HG02884 (cell line): ENCODE measurements at regions not wholly inside any gene's neighbourhood (a gene's known extent, or its start where the extent isn't known, plus 50 kb on each side); places are given as distances from the start of the nearest gene placed in this dataset.
"Not testable (repeated sequence)": the region's sequence is repeated elsewhere in the genome, so short reads cannot be mapped to it uniquely, and the experiment has no call there.

Source experiments
- ATAC-seq: cut with Tn5 transposase; IDR thresholded peaks from one replicate; pipeline ENCODE4 v1.9.1; 2021; ENCODE audit warnings: mild to moderate bottlenecking, moderate library complexity; ENCODE audit not compliant: unreplicated experiment

DNA sequence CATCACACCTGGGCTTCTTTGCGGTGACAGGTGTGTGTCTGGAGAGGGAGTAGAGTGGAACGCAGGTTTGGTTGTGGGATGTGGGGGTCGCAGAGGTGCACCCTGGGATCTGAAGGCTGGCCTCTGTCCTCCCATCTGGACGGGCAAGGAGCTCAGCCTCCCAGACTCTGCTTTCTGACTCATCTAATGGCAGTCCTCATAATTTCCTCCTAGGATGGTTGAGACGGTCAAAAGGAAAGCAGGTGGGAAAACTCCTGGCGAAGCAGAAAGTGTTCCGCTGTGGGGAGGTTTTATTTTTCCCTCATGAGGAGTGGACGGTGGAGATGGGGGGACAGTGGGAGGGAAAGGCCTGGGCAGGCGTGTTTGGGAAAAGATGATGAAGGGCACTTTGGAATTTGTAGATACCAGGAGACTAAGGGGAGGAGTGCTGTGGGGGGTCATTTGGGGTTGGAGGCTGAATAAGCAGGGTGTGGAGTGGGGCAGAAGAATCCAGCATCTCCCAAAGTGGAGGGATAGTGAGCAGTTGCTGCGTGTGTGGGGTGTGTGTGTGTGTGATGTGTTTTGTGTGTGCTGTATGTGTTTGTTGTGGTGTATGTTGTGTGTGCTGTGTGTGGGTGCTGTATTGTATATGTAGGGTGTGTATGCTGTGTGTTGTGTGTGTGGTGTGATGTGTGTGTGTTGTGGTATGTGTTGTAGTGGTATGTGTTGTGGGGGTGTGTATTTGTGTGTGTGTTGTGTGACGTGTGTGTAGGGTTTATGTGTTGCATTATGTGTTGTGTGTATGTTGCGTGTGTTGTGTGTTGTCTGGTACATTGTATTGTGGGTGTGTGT lies 97.2 kb upstream of the PODXL start:
- no peak for ATAC-seq

DNA sequence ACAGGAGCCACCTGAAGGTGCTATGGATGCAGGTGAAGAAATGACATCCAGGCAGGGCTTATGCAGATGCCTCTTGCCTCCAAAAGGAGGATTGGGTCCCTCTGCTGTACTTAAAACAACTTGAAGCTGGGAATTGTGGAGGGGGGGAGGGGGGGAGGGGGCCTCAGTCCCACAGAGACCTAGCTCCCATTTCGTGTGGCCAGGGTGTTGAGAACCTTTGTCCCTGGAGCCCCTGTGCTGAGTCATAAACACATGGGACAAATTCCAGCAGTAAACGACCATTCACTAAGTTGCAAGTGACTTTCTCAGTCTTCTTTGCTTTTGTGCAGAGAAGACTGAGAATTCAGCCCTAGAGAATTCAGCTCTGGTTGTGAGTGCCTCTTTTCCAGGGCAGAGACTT lies 96.5 kb upstream of the PODXL start:
- ATAC-seq: no peak

DNA sequence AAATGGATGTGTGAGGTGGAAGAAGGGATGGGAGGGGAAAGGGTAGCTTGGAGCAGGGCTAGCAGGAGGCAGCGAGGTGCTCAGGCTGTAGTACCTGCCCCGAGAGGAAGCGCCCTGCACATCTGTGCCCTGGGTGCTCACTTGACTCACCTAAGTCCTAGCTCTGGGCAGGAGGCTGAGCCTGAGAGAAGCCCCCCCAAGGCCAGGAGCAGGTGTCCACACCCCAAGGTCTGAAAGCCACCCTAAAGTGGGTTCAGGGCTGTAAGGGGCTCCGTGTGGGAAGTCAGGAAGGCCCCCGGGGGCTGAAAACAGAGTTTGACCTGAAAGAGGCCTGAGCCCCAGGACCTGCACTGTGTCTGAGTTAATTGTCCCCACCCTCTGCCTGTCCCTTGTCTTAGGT lies 95.8 kb upstream of the PODXL start:
- no peak for ATAC-seq

DNA sequence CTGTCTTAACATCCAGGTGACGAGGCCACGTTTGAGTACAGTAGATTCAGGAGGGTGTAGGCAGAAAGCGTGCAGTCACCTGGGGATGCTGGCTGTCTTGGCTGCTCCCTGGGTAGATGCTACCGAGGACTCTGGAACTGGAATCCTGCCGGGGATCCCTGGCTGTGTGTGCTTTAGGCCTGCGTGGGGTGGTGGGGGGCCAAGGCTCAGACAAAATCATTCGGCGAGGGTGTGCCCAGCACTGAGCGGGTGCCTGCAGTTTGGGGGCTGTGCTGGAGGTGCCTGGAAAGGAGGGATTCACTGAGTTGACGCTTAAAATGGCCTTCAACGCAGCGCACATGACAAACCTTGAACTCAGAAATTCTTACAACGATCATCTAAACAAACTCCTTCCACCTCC lies 93.5 kb upstream of the PODXL start:
- ATAC-seq: no peak

DNA sequence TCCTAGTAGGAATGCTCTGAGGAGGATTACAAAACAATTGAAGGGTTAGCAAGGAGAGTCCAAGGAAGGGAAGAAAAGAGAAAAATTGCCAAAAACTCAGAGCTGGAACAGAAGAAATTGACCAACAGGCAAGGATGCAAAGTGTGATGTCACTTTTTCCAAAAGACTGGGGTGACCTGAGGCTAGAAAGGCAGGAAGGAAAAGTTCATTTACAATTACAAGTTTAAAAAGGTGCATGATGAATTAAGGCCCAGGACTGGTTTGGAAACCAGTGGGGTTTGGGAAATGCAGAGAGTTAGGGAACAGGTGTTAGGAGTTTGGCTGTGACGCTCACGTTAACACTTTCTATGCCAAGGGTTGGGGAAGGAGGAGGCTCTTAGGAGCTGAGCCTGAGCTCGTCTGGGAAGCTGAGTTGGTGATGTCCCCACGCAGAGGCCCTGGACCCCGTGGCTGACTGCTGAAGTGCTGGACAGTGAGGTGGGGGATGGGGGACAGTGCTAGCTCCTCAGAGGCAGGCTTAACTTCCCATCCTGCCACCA lies 92.6 kb upstream of the PODXL start:
- no peak for ATAC-seq

DNA sequence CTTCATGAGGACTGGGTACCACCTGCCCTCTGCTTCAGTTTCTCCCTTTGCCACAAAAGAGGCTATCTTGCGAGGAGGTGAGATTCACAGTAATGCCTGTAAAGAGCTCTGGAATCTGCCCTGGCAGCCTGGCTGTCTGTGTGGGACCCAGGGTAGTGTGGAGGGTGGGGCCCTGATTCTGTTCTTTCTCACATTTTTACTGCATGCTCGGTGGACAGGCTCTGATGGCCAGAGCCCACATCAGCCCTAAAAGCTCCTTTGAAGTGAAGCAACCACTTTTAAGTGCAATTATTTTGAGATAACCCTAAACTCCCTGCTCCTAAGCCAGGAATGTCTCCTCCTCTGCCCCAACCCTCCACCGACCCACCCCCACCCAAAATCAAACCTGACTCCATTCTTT lies 92.1 kb upstream of the PODXL start:
- no peak for ATAC-seq

DNA sequence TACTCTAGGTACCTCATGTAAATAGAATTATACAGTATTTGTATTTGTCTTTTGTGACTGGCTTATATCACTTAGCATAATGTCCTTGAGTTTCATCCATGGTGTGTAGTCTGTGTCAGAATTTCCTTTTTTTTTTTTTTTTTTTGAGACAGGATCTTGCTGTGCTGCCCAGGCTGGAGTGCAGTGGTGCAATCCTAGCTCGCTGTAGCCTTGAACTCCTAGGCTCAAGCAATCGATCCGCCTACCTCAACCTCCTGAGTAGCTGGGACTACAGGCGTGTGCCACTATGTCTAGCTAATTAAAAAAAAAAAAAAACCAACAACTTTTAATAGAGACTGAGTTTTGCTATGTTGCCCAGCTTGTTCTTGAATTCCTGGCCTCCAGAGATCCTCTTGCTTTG lies 89.8 kb upstream of the PODXL start:
- no peak for ATAC-seq

DNA sequence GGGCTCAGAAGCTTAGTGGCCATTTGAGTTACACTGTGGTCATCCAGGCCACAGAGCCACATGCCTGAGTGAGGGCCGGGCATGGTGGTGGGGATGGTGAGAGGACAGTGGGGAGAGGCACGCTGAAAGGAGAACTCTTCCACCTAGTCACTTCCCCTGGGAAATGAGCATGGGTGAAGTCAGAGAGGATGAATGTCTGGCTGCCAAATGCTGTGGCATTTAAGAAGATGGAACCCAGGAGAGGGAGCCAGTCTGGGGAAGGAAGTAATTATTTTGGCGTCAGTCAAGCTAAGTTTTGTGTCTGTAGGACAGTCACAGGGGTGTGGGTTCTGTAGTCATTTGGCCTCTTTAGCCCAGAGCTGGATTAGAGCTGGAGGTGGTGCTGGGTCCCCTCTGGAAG lies 86.0 kb upstream of the PODXL start:
- no peak for ATAC-seq

DNA sequence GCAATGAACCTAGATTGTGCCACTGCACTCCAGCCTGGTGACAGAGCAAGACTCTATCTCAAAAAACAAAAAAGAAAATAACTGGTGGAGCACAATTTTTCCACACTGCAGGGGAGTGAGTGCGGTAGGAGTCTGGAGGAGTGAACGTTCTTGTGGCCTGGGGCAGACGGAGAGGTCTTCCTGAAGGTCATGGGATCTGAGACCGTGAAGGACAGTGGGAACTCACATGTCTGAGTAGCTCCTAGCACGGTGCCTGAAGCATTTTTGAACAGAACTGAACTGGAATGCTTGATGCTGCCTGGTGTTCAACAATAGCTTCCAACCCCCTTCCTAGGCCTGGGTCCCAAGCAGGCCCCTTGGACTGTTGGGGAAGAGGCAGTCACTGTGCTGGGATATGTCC lies 84.3 kb upstream of the PODXL start:
- no peak for ATAC-seq

DNA sequence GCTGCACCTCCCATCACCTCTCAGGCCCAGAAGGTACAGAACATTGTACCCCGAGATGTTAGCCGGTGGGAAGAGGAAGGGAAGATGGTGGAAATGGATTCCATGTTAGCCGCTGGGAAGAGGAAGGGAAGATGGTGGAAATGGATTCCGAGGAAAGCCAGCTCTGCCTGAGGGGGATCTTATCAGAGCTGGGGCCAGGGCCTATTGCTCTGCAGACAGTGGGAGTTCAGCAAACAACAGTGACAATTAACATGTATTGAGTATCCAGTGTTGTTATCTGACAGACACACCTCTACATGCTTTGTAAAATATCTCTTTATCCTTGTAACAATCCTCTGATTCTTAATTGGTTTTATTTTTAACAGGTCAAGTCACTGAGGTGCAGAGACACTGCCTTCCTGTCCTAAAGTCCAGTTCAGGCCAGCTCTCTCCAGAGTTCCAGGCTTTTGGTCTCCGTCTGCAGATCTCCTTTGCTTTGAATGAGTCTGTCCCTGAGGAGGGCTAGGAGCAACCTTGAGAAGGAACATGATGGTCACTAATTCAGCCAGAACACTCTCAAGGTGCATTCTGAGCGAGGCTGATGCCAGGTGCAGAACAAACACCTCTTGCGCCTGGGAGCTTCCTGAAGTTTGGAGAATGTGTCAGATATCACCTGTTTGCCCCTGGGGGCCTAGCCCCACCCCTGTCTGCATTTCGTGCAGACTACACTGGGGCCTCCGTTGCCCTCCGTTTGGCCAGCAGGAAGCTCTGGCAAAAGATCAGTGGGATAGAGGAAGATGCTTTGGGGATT lies 82.4 kb upstream of the PODXL start:
- ATAC-seq: no peak

DNA sequence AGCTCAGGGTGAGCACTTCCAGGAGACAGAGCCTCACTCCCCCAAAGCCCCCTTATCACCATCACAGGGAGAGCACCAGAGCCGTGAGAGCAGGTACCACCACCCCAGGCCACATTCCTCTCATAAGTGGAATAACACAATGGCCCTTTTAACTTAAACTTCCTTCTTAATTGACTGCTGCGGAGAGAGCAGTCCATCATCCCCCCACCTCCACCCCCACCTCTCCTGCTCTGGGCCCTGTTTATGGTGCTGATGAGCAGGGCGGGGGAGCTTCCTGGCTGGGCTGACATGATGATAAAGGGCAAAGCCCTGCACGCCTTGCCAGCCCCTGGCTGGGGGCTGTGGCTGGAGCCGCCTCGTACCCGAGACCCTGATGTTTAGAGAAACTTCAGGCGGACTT lies 81.4 kb upstream of the PODXL start:
- no peak for ATAC-seq

DNA sequence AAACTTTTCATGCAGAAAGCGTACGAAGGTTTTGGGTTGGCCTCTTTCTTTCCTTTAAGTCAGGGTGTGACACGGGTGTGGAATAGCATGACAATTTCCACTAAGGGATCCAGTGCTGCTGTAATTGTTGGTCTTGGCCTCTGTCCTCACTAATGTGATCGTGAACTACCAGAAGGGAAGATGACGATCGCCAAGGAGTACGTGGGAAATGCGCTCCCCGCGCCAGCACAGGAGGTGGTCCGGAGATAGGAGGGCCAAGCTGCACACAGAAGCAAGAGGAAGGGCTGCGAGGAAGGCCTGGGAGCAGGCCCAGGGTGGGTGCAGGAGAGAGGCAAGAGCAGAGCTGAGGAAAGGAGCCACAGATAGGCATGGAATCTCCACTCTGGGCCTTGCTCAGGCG lies 79.7 kb upstream of the PODXL start:
- ATAC-seq: no peak

DNA sequence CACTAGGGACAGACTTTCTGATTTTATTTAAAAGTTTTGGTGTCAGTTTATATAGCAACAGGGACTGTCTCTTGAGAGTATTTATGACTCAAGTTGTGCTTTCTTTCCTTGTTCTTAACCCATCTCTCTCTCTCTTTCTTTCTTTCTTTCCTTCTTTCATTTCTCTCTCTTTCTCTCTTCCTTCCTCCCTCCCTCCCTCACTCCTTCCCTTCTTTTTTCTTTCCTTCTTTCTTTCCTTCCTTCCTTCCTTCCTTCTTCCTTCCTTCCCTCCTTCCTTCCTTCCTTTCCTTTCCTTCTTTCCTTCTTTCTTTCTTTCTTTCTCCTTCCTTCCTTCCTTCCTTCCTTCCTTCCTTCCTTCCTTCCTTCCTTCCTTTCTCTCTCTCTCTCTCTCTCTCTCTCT lies 77.8 kb upstream of the PODXL start:
- not testable (repeated sequence) for ATAC-seq

DNA sequence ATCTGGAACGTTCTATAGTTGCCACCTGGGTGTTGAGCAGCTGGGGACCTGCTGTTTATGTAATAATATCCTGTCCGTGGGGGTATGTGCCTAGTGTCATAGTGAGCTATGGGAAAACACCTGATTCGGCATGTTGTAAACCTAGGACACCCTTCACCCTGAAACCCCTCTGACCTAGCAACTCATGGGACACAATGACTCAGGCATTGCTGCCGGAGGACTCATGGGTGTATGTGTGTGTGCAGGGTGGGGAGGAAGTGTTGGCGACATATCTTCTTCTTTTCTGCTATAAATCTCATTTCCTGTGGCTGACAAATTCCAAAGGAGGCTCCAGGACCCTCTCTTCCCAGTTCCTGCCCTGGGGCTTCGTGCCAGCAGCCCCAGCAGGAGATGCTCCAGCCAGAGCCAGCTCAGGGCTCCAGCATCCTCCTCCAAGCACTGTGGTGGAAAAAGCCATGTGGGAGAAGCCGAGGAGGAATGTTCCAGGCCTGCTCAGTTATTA lies 77.0 kb upstream of the PODXL start:
- ATAC-seq: no peak

DNA sequence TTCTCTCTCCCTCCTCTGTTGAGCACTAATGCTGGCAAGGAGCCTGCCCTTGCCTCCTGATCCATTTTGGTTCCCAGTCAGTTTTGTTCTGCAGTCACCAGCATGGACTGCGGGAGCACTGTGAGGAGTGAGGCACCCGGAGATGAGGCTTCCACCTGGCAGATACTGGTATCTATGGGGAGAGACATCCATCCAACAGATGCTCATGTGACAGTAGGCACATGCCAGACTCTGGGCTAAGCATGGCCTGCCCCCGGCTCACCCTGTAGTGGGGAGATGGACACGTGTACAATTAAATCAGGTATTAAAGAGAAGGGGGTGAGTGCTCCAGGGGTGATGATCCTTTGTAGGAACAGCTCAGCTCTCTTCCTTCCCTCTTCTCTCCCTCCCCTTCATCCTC lies 74.0 kb upstream of the PODXL start:
- ATAC-seq: no peak

DNA sequence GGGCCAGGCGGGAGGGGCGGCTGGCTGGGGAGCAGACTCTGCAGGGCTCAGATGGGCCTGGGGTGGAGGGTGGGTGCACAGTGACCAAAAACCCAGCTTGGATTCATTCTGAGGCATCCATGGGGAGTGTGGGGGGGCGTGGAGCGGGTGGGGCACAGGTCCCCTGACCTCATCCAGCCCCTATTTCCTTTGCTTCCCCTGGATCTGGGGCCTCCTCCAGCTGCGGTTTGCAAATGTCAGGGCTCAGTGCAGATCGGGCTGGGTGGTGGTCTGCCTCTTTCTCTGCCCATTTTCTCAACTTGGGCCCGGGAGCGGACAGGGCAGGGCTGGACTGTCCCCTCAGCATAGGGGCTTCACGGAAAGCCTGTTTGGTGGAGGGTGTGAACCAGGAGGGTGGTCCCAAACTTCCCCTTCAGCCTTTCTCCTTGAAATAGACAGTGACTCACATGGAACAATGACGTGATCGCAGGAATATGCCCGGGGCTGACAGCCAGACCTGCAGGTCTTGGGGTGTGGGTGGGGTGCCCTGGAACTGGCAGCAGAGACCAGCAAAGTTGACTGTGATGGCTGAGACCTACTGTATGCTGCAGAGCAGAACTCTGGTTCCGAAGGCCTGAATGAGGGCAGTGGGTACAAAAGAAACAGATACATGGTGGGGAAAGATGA lies 72.9 kb upstream of the PODXL start:
- no peak for ATAC-seq

DNA sequence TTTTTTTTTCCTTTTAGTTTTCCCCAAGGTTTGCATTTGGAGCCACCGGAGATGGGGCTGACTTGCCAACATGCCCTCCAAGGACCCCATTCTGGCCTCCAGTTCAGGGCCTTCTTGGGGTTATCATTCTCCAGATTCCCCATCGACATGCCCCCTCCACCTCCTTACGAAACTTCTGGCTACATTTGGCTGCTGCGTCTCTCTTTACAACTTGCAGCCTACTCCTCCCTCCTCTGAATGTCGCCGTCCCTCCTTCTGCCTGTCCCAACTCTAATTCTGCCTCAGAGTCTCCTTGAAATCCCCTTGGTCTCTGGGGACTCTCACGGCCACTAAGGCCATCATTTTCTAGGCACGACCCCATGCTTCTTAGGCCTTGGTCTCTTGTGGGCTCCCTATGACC lies 72.2 kb upstream of the PODXL start:
- no peak for ATAC-seq

DNA sequence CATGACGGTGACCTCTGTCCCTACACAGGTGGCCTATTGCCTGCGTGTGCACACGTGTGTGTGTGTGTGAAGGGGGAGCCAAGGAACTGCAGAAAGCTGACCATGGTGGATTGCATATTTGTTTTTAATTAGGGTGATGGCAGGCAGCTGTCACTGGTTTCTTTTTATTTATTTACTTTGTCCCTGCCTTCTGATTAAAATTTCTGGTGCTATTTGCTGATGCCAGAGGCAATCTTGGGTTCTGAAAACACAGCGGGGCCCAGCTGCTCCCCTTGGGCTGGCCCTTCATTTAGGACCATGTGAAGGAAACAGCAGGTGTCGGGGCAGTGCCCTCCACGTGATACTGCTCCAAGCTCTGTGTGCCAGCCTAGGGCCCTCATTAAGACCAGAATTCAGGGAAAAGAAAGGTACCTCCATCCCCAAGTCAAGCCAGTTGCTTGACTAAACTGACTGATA lies 71.3 kb upstream of the PODXL start:
- ATAC-seq: no peak

DNA sequence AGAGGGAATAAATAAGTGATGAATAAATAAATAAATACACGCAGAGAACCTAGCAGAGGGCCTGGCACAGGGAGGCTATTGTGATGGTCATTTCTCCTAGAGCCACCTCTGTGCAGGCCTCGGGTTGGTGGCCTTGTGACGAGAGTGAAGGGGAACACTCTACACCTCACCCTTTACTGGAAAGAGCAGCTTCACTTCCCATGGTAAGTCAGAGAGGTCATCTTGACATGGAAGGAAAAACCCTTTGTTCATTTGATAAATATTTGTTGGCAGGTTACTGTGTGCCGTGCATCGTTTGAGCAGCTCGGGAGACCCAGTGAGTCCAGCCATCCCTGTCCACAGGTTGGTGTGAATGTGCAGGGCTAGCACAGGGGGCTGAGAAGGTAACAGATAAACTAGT lies 70.2 kb upstream of the PODXL start:
- no peak for ATAC-seq

DNA sequence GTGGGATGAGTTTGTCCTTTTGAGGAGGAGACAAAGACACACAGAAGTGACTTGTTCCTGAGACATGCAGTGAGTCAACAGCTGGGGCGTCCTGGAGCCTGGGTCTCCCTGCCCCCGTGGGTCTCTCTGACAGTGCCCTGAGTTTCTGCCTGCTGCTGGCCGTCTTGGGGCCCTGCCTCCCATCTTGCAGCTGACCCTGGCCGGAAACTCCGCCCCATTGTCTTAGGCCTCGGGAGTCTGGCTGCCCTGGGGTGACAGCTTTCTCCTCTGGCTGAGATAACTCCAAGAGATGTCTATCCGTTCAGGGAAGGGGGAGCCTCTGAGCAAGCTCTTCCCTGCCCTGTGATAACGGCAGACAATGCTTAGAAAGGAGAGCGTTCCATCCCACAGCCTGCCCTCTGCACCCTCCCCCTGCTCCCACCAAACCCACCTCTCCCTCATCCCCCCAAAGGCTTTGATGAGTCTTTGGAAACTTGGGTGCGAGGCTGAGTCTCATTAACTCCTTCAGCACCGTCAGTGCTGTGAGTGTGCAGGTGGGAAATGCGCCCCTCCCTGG lies 69.5 kb upstream of the PODXL start:
- no peak for ATAC-seq

DNA sequence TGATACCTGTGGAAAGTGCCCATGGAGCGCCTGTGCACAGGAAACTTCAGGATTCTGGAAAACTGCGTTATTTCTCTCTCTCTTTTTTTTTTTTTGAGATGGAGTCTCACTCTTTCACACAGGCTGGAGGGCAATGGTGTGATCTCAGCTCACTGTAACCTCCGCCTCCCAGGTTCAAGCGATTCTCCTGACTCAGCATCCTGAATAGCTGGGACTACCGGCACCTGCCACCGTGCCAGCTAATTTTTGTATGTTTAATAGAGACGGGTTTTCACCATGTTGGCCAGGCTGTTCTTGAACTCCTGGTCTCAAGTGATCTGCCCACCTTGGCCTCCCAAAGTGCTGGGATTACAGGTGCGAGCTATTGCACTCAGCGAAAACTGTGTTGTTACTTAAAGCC lies 68.9 kb upstream of the PODXL start:
- ATAC-seq: not testable (repeated sequence)
